ENCODE measurements at regions not wholly inside any gene's neighbourhood (a gene's known extent, or its start where the extent isn't known, plus 50 kb on each side); places are given as distances from the start of the nearest gene placed in this dataset.

DNA sequence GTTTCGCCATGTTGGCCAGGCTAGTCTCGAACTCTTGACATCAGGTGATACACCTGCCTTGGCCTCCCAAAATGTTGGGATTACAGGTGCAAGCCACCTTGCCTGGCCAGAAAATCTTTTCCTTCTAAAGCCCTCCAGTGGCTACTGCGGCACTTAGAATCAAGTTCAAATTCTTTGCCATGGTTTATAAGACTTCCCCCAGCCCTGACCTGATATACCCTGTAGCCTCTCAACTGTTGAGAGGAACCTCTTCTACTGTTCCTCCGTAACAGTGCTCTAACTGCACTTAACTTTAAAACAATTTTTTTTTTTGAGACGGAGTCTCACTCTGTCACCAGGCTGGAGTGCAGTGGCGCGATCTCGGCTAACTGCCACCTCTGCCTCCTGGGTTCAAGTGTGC lies 235.6 kb downstream of the BCAS1 start:
- no peak for TF ChIP-seq USF2 (IDR thresholded peaks at IDR 0.05; ENCODE audit: low read depth, low read length)
- TF ChIP-seq CTCF (conservative IDR thresholded peaks at IDR 0.05; ENCODE audit: low read depth, low read length), result no peak
- TF ChIP-seq BHLHE40 (IDR thresholded peaks at IDR 0.05; ENCODE audit: low read depth, low read length), result no peak
- TF ChIP-seq SMC3 (IDR thresholded peaks at IDR 0.05; ENCODE audit: low read depth, low read length), result no peak
- no peak for TF ChIP-seq POLR2A (IDR thresholded peaks at IDR 0.05; ENCODE audit: low read depth, low read length)
- no peak for TF ChIP-seq MXI1 (IDR thresholded peaks at IDR 0.05; ENCODE audit: borderline replicate concordance, low read depth, low read length)
- TF ChIP-seq MAFK (IDR thresholded peaks at IDR 0.05; ENCODE audit: low read depth, low read length), result no peak
- TF ChIP-seq FOS (IDR thresholded peaks at IDR 0.05; ENCODE audit: low read depth, low read length), result no peak

Measured in IMR-90 (cell line).